Left lung (tissue), 4 donors: ENCODE measurements at regions not wholly inside any gene's neighbourhood (a gene's known extent, or its start where the extent isn't known, plus 50 kb on each side); places are given as distances from the start of the nearest gene placed in this dataset.

ENCODE experiments used
- ATAC-seq: fragments of 200-7000 bp; cut with Tn5 transposase; one replicate; pipeline ENCODE4 v1.9.1; 2020; ENCODE audit warnings: moderate library complexity
- DNase-seq, 4 donors: peaks; one replicate each; pipeline ENCODE4 v3.0.0-alpha.2; 2013 to 2020
- H3K27ac ChIP-seq, 2 donors: fragments of 200-600 bp; sonication (generic) in 1 of 2; one replicate each; pipeline versions ENCODE4 v1.5.0 to v1.8.0; 2020 to 2021
- H3K27me3 ChIP-seq, 2 donors: fragments of 200-600 bp; sonication (generic) in 1 of 2; one replicate each; pipeline versions ENCODE4 v1.5.0 to v1.8.0; 2020 to 2021
- H3K36me3 ChIP-seq, 2 donors: fragments of 200-600 bp; sonication (generic) in 1 of 2; one replicate each; pipeline versions ENCODE4 v1.5.0 to v1.8.0; 2020 to 2021
- H3K4me1 ChIP-seq, 2 donors: fragments of 200-600 bp; one replicate each; pipeline ENCODE4 v1.8.0; 2021
- H3K4me3 ChIP-seq, 2 donors: fragments of 200-600 bp; sonication (generic) in 1 of 2; one replicate each; pipeline versions ENCODE4 v1.5.0 to v1.8.0; 2020 to 2021; ENCODE audit warnings: mild to moderate bottlenecking in 1 of 2
- H3K9me3 ChIP-seq, 2 donors: fragments of 200-600 bp; sonication (generic) in 1 of 2; one replicate each; pipeline versions ENCODE4 v1.5.0 to v1.8.0; 2020 to 2021
- CTCF ChIP-seq, 2 donors: fragments of 200-600 bp; sonication (generic) in 1 of 2; IDR thresholded peaks; one replicate each; pipeline versions ENCODE4 v1.5.0 to v1.8.0; 2021; ENCODE audit warnings: antibody characterized with exemption in 2 of 2
- intact Hi-C, 2 donors: fragments of 100-400 bp; cut with DNase I; formaldehyde crosslinking; loops; one replicate each; pipeline versions ENCODE4 v1.11.2 to v1.14.2; 2022
- donor health status: DM: no; HTN: yes; CAD: no.
- donor health status: DM: no; HTN: no; CAD: no.

GRCh38 chr11:25339281-25339680, 842.4 kb downstream of the LUZP2 start:
- TF ChIP-seq CTCF (IDR thresholded peaks at IDR 0.05), result no peak
- Histone ChIP-seq H3K4me3 (no peak overlapping the region), H3K27me3 (no peaks in the 10 kb centered on the region), H3K36me3 (no peaks in the 10 kb centered on the region), H3K9me3 (no peaks in the 10 kb centered on the region), H3K27ac (no peak overlapping the region), H3K4me1 (no peaks in the 10 kb centered on the region)
- intact Hi-C loops, result no loop called here
- ATAC-seq (no peak), DNase-seq (no peak)

GRCh38 chr11:25349537-25349936, 852.7 kb downstream of the LUZP2 start:
- Histone ChIP-seq H3K4me1 (no peaks in the 10 kb centered on the region), H3K36me3 (no peaks in the 10 kb centered on the region), H3K27me3 (no peaks in the 10 kb centered on the region), H3K27ac (no peak overlapping the region), H3K4me3 (no peak overlapping the region), H3K9me3 (peaks cover 0 to 3% of the 10 kb centered on the region in 2 donors)
- TF ChIP-seq CTCF (IDR thresholded peaks at IDR 0.05), result no peak
- no peak for DNase-seq
- intact Hi-C loops, result no loop called here
- no peak for ATAC-seq

- no peaks in the 10 kb centered on the region for H3K4me1 ChIP-seq
- no peak for TF ChIP-seq CTCF (IDR thresholded peaks at IDR 0.05)
- intact Hi-C loops, result no loop called here
- no peak overlapping the region for H3K27ac ChIP-seq
- no peak overlapping the region for H3K4me3 ChIP-seq
- ATAC-seq (no peak), DNase-seq (no peak)
- H3K27me3 ChIP-seq, result no peaks in the 10 kb centered on the region
- H3K9me3 ChIP-seq, result peaks cover 0 to 3% of the 10 kb centered on the region in 2 donors
- no peaks in the 10 kb centered on the region for H3K36me3 ChIP-seq
Observed at GRCh38 chr11:25350899-25351803, 854.3 kb downstream of the LUZP2 start.

- Histone ChIP-seq H3K27ac (no peak overlapping the region), H3K36me3 (no peaks in the 10 kb centered on the region), H3K4me1 (no peaks in the 10 kb centered on the region), H3K27me3 (no peaks in the 10 kb centered on the region), H3K4me3 (no peak overlapping the region), H3K9me3 (no peaks in the 10 kb centered on the region)
- DNase-seq (no peak), ATAC-seq (no peak)
- intact Hi-C loops, result no loop called here
- no peak for TF ChIP-seq CTCF (IDR thresholded peaks at IDR 0.05)
Observed at GRCh38 chr11:25357133-25357532, 860.3 kb downstream of the LUZP2 start.

- TF ChIP-seq CTCF (IDR thresholded peaks at IDR 0.05), result no peak
- Histone ChIP-seq H3K4me3 (no peak overlapping the region), H3K9me3 (peaks cover 0 to 13% of the 10 kb centered on the region in 2 donors), H3K27ac (no peak overlapping the region), H3K27me3 (no peaks in the 10 kb centered on the region), H3K36me3 (no peaks in the 10 kb centered on the region), H3K4me1 (no peaks in the 10 kb centered on the region)
- intact Hi-C loops, result no loop called here
- ATAC-seq, result no peak
- DNase-seq, result no peak
Observed at GRCh38 chr11:25377466-25377865, 880.6 kb downstream of the LUZP2 start.
